Mucosa of descending colon (tissue), 3 donors: ENCODE measurements at regions not wholly inside any gene's neighbourhood (a gene's known extent, or its start where the extent isn't known, plus 50 kb on each side); places are given as distances from the start of the nearest gene placed in this dataset.
"Not testable (repeated sequence)": the region's sequence is repeated elsewhere in the genome, so short reads cannot be mapped to it uniquely, and the experiment has no call there.

Experiments used
- ATAC-seq: fragments of 200-7000 bp; cut with Tn5 transposase; one replicate; pipeline ENCODE4 v1.9.1; 2020; ENCODE audit warnings: mild to moderate bottlenecking, moderate library complexity
- DNase-seq, 3 donors: peaks; one replicate each; pipeline ENCODE4 v3.0.0-alpha.2; 2020
- H3K36me3 ChIP-seq: fragments of 200-600 bp; one replicate; pipeline ENCODE4 v1.8.0; 2021; ENCODE audit warnings: low read depth, mild to moderate bottlenecking
- H3K4me1 ChIP-seq: fragments of 200-600 bp; one replicate; pipeline ENCODE4 v1.8.0; 2021; ENCODE audit warnings: low read depth, mild to moderate bottlenecking
- H3K4me3 ChIP-seq: fragments of 200-600 bp; one replicate; pipeline ENCODE4 v1.8.0; 2021; ENCODE audit warnings: mild to moderate bottlenecking
- H3K9me3 ChIP-seq: fragments of 200-600 bp; one replicate; pipeline ENCODE4 v1.8.0; 2021; ENCODE audit warnings: mild to moderate bottlenecking
- intact Hi-C, 2 donors: fragments of 100-400 bp; cut with DNase I in 1 of 2; cut with micrococcal nuclease in 1 of 2; formaldehyde crosslinking; loops; one replicate each; pipeline versions ENCODE4 v1.11.0 to v1.11.1; 2022; cut with DNase I, micrococcal nuclease
- TF ChIP-seq, protein P1 (sequence below): fragments of 200-600 bp; IDR thresholded peaks from one replicate; pipeline ENCODE4 v1.8.0; 2022; ENCODE audit warnings: antibody characterized with exemption, mild to moderate bottlenecking
- donor health status: DM: no; HTN: no; CAD: no; lungs with moderate emphysema.
- donor health status: DM: no; HTN: no; CAD: no.
- donor health status: DM: no; HTN: yes; CAD: no.

GRCh38 chr5:163867324-163867723 is 361.9 kb downstream of the MAT2B start:
- H3K4me3 ChIP-seq, result no peak overlapping the region
- H3K9me3 ChIP-seq, result no peaks in the 10 kb centered on the region
- intact Hi-C loops, result no loop called here
- no peaks in the 10 kb centered on the region for H3K4me1 ChIP-seq
- no peak for DNase-seq
- no peak for ATAC-seq
- H3K36me3 ChIP-seq, result no peaks in the 10 kb centered on the region
- TF ChIP-seq, protein P1, sequence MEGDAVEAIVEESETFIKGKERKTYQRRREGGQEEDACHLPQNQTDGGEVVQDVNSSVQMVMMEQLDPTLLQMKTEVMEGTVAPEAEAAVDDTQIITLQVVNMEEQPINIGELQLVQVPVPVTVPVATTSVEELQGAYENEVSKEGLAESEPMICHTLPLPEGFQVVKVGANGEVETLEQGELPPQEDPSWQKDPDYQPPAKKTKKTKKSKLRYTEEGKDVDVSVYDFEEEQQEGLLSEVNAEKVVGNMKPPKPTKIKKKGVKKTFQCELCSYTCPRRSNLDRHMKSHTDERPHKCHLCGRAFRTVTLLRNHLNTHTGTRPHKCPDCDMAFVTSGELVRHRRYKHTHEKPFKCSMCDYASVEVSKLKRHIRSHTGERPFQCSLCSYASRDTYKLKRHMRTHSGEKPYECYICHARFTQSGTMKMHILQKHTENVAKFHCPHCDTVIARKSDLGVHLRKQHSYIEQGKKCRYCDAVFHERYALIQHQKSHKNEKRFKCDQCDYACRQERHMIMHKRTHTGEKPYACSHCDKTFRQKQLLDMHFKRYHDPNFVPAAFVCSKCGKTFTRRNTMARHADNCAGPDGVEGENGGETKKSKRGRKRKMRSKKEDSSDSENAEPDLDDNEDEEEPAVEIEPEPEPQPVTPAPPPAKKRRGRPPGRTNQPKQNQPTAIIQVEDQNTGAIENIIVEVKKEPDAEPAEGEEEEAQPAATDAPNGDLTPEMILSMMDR, result no peak

DNA sequence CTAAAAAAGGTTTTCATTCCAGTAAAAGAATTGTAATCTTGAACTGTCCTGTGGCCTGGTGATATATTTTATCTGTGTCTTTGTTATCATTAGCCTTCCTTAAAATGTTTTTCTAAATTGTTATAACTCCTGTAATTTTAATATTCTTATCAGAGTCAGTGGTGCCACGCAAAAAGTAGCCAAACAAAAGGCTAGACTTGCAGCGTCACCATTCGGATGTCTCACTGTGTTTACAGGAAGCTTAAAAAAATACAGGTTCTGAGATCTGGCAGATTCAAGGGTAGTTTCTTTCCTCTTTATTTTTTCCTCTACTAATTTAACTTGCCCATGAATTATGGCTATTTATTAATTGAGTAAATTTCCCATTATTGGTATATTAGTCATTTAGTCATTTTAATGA is 362.3 kb downstream of the MAT2B start:
- Histone ChIP-seq H3K36me3 (no peaks in the 10 kb centered on the region), H3K4me3 (no peak overlapping the region), H3K4me1 (no peaks in the 10 kb centered on the region), H3K9me3 (no peaks in the 10 kb centered on the region)
- intact Hi-C loops, result no loop called here
- TF ChIP-seq, protein P1, result no peak
- no peak for ATAC-seq
- no peak for DNase-seq

DNA sequence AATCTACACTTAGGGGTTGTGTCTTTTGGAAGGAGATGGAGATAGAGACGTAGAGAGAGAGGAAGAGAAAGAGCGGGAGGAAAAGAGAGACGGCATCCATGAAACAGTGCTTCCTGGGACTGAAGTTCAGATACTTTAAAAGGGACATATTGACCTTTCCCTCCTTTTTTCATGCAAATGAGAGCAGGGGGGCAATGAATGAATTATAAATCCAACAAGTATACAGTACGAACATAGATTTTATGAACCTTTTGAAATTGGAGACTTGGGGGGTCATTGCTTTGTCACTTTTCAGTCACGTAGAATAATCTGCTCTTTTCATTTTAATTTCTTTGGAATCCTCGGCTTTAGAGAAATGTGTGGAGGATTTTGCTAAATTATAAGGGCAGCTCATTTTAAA is 364.2 kb downstream of the MAT2B start:
- DNase-seq, result no peak
- TF ChIP-seq, protein P1, result no peak
- intact Hi-C loops, result no loop called here
- Histone ChIP-seq H3K36me3 (no peaks in the 10 kb centered on the region), H3K4me1 (no peaks in the 10 kb centered on the region), H3K9me3 (no peaks in the 10 kb centered on the region), H3K4me3 (no peak overlapping the region)
- no peak for ATAC-seq

- H3K4me3 ChIP-seq, result no peak overlapping the region
- H3K9me3 ChIP-seq, result no peaks in the 10 kb centered on the region
- intact Hi-C loops, result no loop called here
- DNase-seq (no peak), ATAC-seq (no peak)
- TF ChIP-seq, protein P1, result no peak
- H3K36me3 ChIP-seq, result no peaks in the 10 kb centered on the region
- no peaks in the 10 kb centered on the region for H3K4me1 ChIP-seq
Measured at GRCh38 chr5:163870441-163870840, 365.0 kb downstream of the MAT2B start.

- intact Hi-C loops, result no loop called here
- Histone ChIP-seq H3K4me1 (no peaks in the 10 kb centered on the region), H3K9me3 (no peaks in the 10 kb centered on the region), H3K36me3 (no peaks in the 10 kb centered on the region), H3K4me3 (no peak overlapping the region)
- ATAC-seq (no peak), DNase-seq (no peak)
- TF ChIP-seq, protein P1, result no peak
Measured at GRCh38 chr5:163874431-163874830, 369.0 kb downstream of the MAT2B start.

GRCh38 chr5:163874912-163875311 is 369.5 kb downstream of the MAT2B start:
- H3K36me3 ChIP-seq, DNase-seq, H3K9me3 ChIP-seq, H3K4me1 ChIP-seq, intact Hi-C loops, ATAC-seq, H3K4me3 ChIP-seq: not testable (repeated sequence)
